GM19025 (cell line): ENCODE measurements at regions not wholly inside any gene's neighbourhood (a gene's known extent, or its start where the extent isn't known, plus 50 kb on each side); places are given as distances from the start of the nearest gene placed in this dataset.
"Not testable (repeated sequence)": the region's sequence is repeated elsewhere in the genome, so short reads cannot be mapped to it uniquely, and the experiment has no call there.

Source experiments
- ATAC-seq: cut with Tn5 transposase; IDR thresholded peaks from one replicate; pipeline ENCODE4 v1.9.1; 2021; ENCODE audit warnings: mild to moderate bottlenecking, low read depth, moderate library complexity; ENCODE audit not compliant: unreplicated experiment

GRCh38 chr12:91897025-91897515, 248.6 kb downstream of the BTG1 start:
- ATAC-seq, result no peak

- ATAC-seq, result no peak
Measured at GRCh38 chr12:91896286-91897024, 249.2 kb downstream of the BTG1 start.

- ATAC-seq, result no peak
Measured at GRCh38 chr12:91894911-91895310, 250.7 kb downstream of the BTG1 start.

GRCh38 chr12:91893476-91893875, 252.2 kb downstream of the BTG1 start:
- no peak for ATAC-seq

- ATAC-seq, result no peak
Measured at GRCh38 chr12:91892081-91892855, 253.4 kb downstream of the BTG1 start.

GRCh38 chr12:91890742-91891141, 254.9 kb downstream of the BTG1 start:
- no peak for ATAC-seq

GRCh38 chr12:91889910-91890309, 255.7 kb downstream of the BTG1 start:
- ATAC-seq, result no peak

- no peak for ATAC-seq
Measured at GRCh38 chr12:91889059-91889458, 256.6 kb downstream of the BTG1 start.

GRCh38 chr12:91887957-91888356, 257.7 kb downstream of the BTG1 start:
- ATAC-seq, result no peak

GRCh38 chr12:91885851-91886731, 259.6 kb downstream of the BTG1 start:
- no peak for ATAC-seq

GRCh38 chr12:91884230-91884629, 261.4 kb downstream of the BTG1 start:
- no peak for ATAC-seq

GRCh38 chr12:91883811-91884210, 261.8 kb downstream of the BTG1 start:
- ATAC-seq, result no peak

- no peak for ATAC-seq
Measured at GRCh38 chr12:91882910-91883309, 262.7 kb downstream of the BTG1 start.

- ATAC-seq, result no peak
Measured at GRCh38 chr12:91880528-91880927, 265.1 kb downstream of the BTG1 start.

GRCh38 chr12:91877456-91878235, 268.0 kb downstream of the BTG1 start:
- ATAC-seq, result no peak

- ATAC-seq, result peak; percentile 84
Measured at GRCh38 chr12:91877022-91877421, 268.6 kb downstream of the BTG1 start.

- not testable (repeated sequence) for ATAC-seq
Measured at GRCh38 chr12:91875671-91876070, 270.0 kb downstream of the BTG1 start.

GRCh38 chr12:91874086-91874865, 271.4 kb downstream of the BTG1 start:
- no peak for ATAC-seq

GRCh38 chr12:91871751-91872150, 273.9 kb downstream of the BTG1 start:
- no peak for ATAC-seq
